ENCODE measurements at regions not wholly inside any gene's neighbourhood (a gene's known extent, or its start where the extent isn't known, plus 50 kb on each side); places are given as distances from the start of the nearest gene placed in this dataset.

- TF ChIP-seq IRF3 (IDR thresholded peaks at IDR 0.05; ENCODE audit: low read depth, low read length) (no peak), SMC3 (IDR thresholded peaks at IDR 0.05; ENCODE audit: low read depth, low read length) (no peak)
These were observed 182.4 kb downstream of the MCHR2 start (continued) for GRCh38 chr6:99811636-99812035.

GRCh38 chr6:99813565-99813964, 180.5 kb downstream of the MCHR2 start:
- Histone ChIP-seq H3K4me1 (ENCODE audit: control insufficient read depth in 1 of 2, insufficient read depth in 2 of 2, low read depth in 1 of 2, low read length in 1 of 2) (no peaks in the 10 kb centered on the region), H3K4me3 (ENCODE audit: low read depth in 2 of 2, low read length in 1 of 2) (no peak overlapping the region), H3K36me3 (replicated peaks in 1 of 2; ENCODE audit: control insufficient read depth in 1 of 2, insufficient read depth in 2 of 2, low read length in 1 of 2) (no peaks in the 10 kb centered on the region), H2AFZ (ENCODE audit: low read depth) (no peak overlapping the region), H3K9ac (no peak overlapping the region), H3F3A (replicated peaks; ENCODE audit: insufficient read depth) (no peaks in the 10 kb centered on the region), H3K4me2 (no peak overlapping the region), H3K9me2 (no peaks in the 10 kb centered on the region), H3K27ac (ENCODE audit: low read depth in 2 of 2, low read length in 1 of 2) (no peak overlapping the region), H4K20me1 (ENCODE audit: insufficient read depth) (no peaks in the 10 kb centered on the region), H3K79me2 (ENCODE audit: insufficient read depth) (no peaks in the 10 kb centered on the region), H3K9me3 (no peaks in the 10 kb centered on the region), H3K27me3 (ENCODE audit: insufficient read depth) (no peaks in the 10 kb centered on the region; the same call in 1 of the 2 replicates)
- ChIA-PET CTCF (no interaction called here), POLR2A (no interaction called here)
- no peak for TF ChIP-seq GABPA (IDR thresholded peaks at IDR 0.05; ENCODE audit: low read depth)
- no peak for TF ChIP-seq EP300 (IDR thresholded peaks at IDR 0.05; ENCODE audit: borderline replicate concordance in 1 of 2, low read depth in 1 of 2, low read length in 1 of 2)
- TF ChIP-seq IRF3 (IDR thresholded peaks at IDR 0.05; ENCODE audit: low read depth, low read length): no peak
- no peak for TF ChIP-seq NFIC (IDR thresholded peaks at IDR 0.05; ENCODE audit: borderline replicate concordance)
- TF ChIP-seq TCF12 (IDR thresholded peaks at IDR 0.05): no peak
- TF ChIP-seq RFX5 (IDR thresholded peaks at IDR 0.05; ENCODE audit: low read length): no peak
- TF ChIP-seq CHD2 (IDR thresholded peaks at IDR 0.05; ENCODE audit: low read length, partially characterized antibody): no peak
- no peak for TF ChIP-seq USF2 (IDR thresholded peaks at IDR 0.05; ENCODE audit: borderline replicate concordance, low read depth, low read length)
- TF ChIP-seq FOXJ3 (CRISPR knock-in tag; IDR thresholded peaks at IDR 0.05): no peak
- no peak for TF ChIP-seq SIN3A (IDR thresholded peaks at IDR 0.05; ENCODE audit: borderline replicate concordance, low read depth, low read length)
- no peak for TF ChIP-seq ELF1 (IDR thresholded peaks at IDR 0.05)
- no peak for TF ChIP-seq NRF1 (IDR thresholded peaks at IDR 0.05; ENCODE audit: low read depth, low read length)
- TF ChIP-seq YY1 (IDR thresholded peaks at IDR 0.05; ENCODE audit: low read depth): no peak
- no peak for TF ChIP-seq TAF1 (IDR thresholded peaks at IDR 0.05; ENCODE audit: borderline replicate concordance, low read depth, low read length)
- no peak for TF ChIP-seq RAD21 (IDR thresholded peaks at IDR 0.05; ENCODE audit: low read length)
- TF ChIP-seq MEF2A (IDR thresholded peaks at IDR 0.05; ENCODE audit: borderline replicate concordance, low read depth): no peak
- 0% methylated on average over 1 of the region's 1 CpG for WGBS (ENCODE audit: low lambda C conversion rate)
- no peak for DNase-seq

All from SK-N-SH (cell line).